ENCODE measurements at regions not wholly inside any gene's neighbourhood (a gene's known extent, or its start where the extent isn't known, plus 50 kb on each side); places are given as distances from the start of the nearest gene placed in this dataset.

GRCh38 chr5:173557123-173557903 lies 59.1 kb downstream of the BOD1 start:
- no peak overlapping the region; the same call in 1 of the 2 replicates for H3K18ac ChIP-seq (ENCODE audit: extremely low read depth, low read length)
- H2BK120ac ChIP-seq (replicated peaks; ENCODE audit: low read depth, low read length), result no peak overlapping the region
- H3K23me2 ChIP-seq (ENCODE audit: low read depth, low read length), result no peaks in the 10 kb centered on the region
- no peak overlapping the region for H2BK15ac ChIP-seq (ENCODE audit: low read length)
- no peak overlapping the region for H4K8ac ChIP-seq (ENCODE audit: extremely low read depth, insufficient read depth, low read length)
- H3K9me3 ChIP-seq (ENCODE audit: insufficient read depth in 2 of 2, low read depth in 1 of 2, low read length in 1 of 2), result peaks cover 0 to 6% of the 10 kb centered on the region in 2 experiments; a peak in 1 of 4 replicates
- no peaks in the 10 kb centered on the region for H3K36me3 ChIP-seq (ENCODE audit: control insufficient read depth in 2 of 4, insufficient read depth in 4 of 4, low read length in 3 of 4)
- H2BK20ac ChIP-seq (ENCODE audit: low read length), result no peak overlapping the region
- DNase-seq (ENCODE audit: low read depth in 1 of 2, low spot score in 2 of 2) (no peak), FAIRE-seq (no peak)
- H4K5ac ChIP-seq (ENCODE audit: insufficient read length, low read depth, low read length), result no peak overlapping the region
- H3K4me2 ChIP-seq (ENCODE audit: insufficient read depth in 1 of 2, low read depth in 2 of 2, low read length in 2 of 2), result no peak overlapping the region; a peak in 1 of 4 replicates
- 88% methylated on average over 12 of the region's 12 CpGs; no CpG with 5 or more reads in 1 of the 2 experiments for WGBS, 2 experiments (ENCODE audit: extremely low coverage in 1 of 2, insufficient coverage in 1 of 2, insufficient read length in 1 of 2, insufficient replicate concordance in 2 of 2, low coverage in 1 of 2, low lambda C conversion rate in 2 of 2, missing lambda C conversion rate in 1 of 2)
- no peaks in the 10 kb centered on the region for H3K79me1 ChIP-seq (ENCODE audit: low read depth, low read length)
- no peaks in the 10 kb centered on the region for H3K79me2 ChIP-seq (ENCODE audit: control insufficient read depth in 1 of 2, insufficient read depth in 2 of 2, low read length in 2 of 2)
- ChIA-PET POLR2A (ENCODE audit: partially characterized antibody) (interaction anchor here (0.7 to 2.1 kb wide), 3 partner anchors 8 to 228 kb away, joined by 3 to 7 read pairs (median 4); no protein-coding TSS in a partner anchor), CTCF (ENCODE audit: partially characterized antibody) (interaction anchor here (0.9 to 1.5 kb wide), 7 partner anchors 8 to 264 kb away, joined by 3 to 6 read pairs (median 3); no protein-coding TSS in a partner anchor)
- H4K91ac ChIP-seq (replicated peaks; ENCODE audit: insufficient read length, low read length), result no peak overlapping the region
- no peak overlapping the region for H2AFZ ChIP-seq (ENCODE audit: low read length)
- H2AK5ac ChIP-seq (ENCODE audit: low read depth, low read length), result no peak overlapping the region
- H2BK5ac ChIP-seq (ENCODE audit: low read depth, low read length), result no peak overlapping the region
- H3K56ac ChIP-seq (replicated peaks; ENCODE audit: insufficient read length, low read depth, low read length), result no peak overlapping the region
- no peak overlapping the region for H3K14ac ChIP-seq (ENCODE audit: insufficient read length)
- no peak overlapping the region for H3K9ac ChIP-seq (replicated peaks in 1 of 4; ENCODE audit: extremely low read depth in 1 of 4, low read depth in 3 of 4, low read length in 3 of 4)
- H4K20me1 ChIP-seq (replicated peaks in 1 of 2; ENCODE audit: control insufficient read depth in 1 of 2, insufficient read depth in 2 of 2, low read length in 2 of 2), result no peaks in the 10 kb centered on the region
- no peak overlapping the region for H3K4ac ChIP-seq (replicated peaks; ENCODE audit: insufficient read length, low read depth, low read length)
- H2BK12ac ChIP-seq (ENCODE audit: low read depth, low read length), result no peak overlapping the region
- H3K4me1 ChIP-seq (replicated peaks in 1 of 4; ENCODE audit: control insufficient read depth in 3 of 4, insufficient read depth in 4 of 4, low read length in 3 of 4), result peaks cover 0 to 8% (median 4%) of the 10 kb centered on the region in 4 experiments; a peak in 5 of 7 replicates
- no peak overlapping the region for H3K23ac ChIP-seq (ENCODE audit: insufficient read length)
- no peak overlapping the region for H3K27ac ChIP-seq (ENCODE audit: low read depth, low read length)
- TF ChIP-seq MAX (IDR thresholded peaks at IDR 0.05) (no peak), HDAC6 (IDR thresholded peaks at IDR 0.05; ENCODE audit: low read depth, low read length) (no peak), ASH2L (IDR thresholded peaks at IDR 0.05; ENCODE audit: low read length) (no peak), POU5F1 (IDR thresholded peaks at IDR 0.05; ENCODE audit: low read depth, low read length) (no peak), SP4 (IDR thresholded peaks at IDR 0.05; ENCODE audit: low read length) (no peak), KDM1A (IDR thresholded peaks at IDR 0.05; ENCODE audit: borderline replicate concordance, low read length) (no peak), RFX5 (IDR thresholded peaks at IDR 0.05; ENCODE audit: borderline replicate concordance, low read depth, low read length) (no peak), ATF3 (IDR thresholded peaks at IDR 0.05; ENCODE audit: insufficient read depth, low read depth, low read length) (no peak), SIN3A (conservative IDR thresholded peaks at IDR 0.05 in 1 of 2, IDR thresholded peaks at IDR 0.05 in 1 of 2; ENCODE audit: low read depth in 1 of 2, low read length in 2 of 2) (no peak)
- no peaks in the 10 kb centered on the region; a peak in 1 of 7 replicates for H3K27me3 ChIP-seq (replicated peaks in 1 of 4; ENCODE audit: control insufficient read depth in 3 of 4, extremely low read depth in 1 of 4, insufficient read depth in 3 of 4, low read length in 3 of 4)
- H3K4me3 ChIP-seq (ENCODE audit: extremely low read depth in 1 of 4, insufficient read depth in 2 of 4, low read depth in 3 of 4, low read length in 4 of 4), result no peak overlapping the region

Data from H1 (cell line).